ENCODE measurements at regions not wholly inside any gene's neighbourhood (a gene's known extent, or its start where the extent isn't known, plus 50 kb on each side); places are given as distances from the start of the nearest gene placed in this dataset.

- H3K4me3 ChIP-seq, result no peak overlapping the region
- no peaks in the 10 kb centered on the region for H3K27me3 ChIP-seq
- TF ChIP-seq POLR2A (IDR thresholded peaks at IDR 0.05), result no peak
- no peak for TF ChIP-seq CTCF (IDR thresholded peaks at IDR 0.05)
- no peaks in the 10 kb centered on the region for H3K36me3 ChIP-seq
- H3K27ac ChIP-seq, result no peak overlapping the region
- peaks cover under 1 to 3% of the 10 kb centered on the region in 2 donors for H3K4me1 ChIP-seq
- no peak for DNase-seq
- no peaks in the 10 kb centered on the region for H3K9me3 ChIP-seq
- intact Hi-C loops (cut with DNase I; ENCODE audit: low total_unique reads), result no loop called here
Observed at GRCh38 chr2:120943403-120944034, 207.9 kb downstream of the GLI2 start.

- Histone ChIP-seq H3K4me1 (no peaks in the 10 kb centered on the region), H3K9me3 (no peaks in the 10 kb centered on the region), H3K4me3 (no peak overlapping the region), H3K36me3 (no peaks in the 10 kb centered on the region), H3K27me3 (no peaks in the 10 kb centered on the region), H3K27ac (no peak overlapping the region)
- no peak for DNase-seq
- intact Hi-C loops (cut with DNase I; ENCODE audit: low total_unique reads), result no loop called here
- TF ChIP-seq CTCF (IDR thresholded peaks at IDR 0.05), result no peak
- TF ChIP-seq POLR2A (IDR thresholded peaks at IDR 0.05), result no peak
Observed at GRCh38 chr2:120944575-120944974, 208.9 kb downstream of the GLI2 start.

- Histone ChIP-seq H3K4me1 (no peaks in the 10 kb centered on the region), H3K27ac (no peak overlapping the region), H3K9me3 (no peaks in the 10 kb centered on the region), H3K4me3 (no peak overlapping the region), H3K27me3 (no peaks in the 10 kb centered on the region), H3K36me3 (no peaks in the 10 kb centered on the region)
- no peak for TF ChIP-seq CTCF (IDR thresholded peaks at IDR 0.05)
- TF ChIP-seq POLR2A (IDR thresholded peaks at IDR 0.05), result no peak
- intact Hi-C loops (cut with DNase I; ENCODE audit: low total_unique reads), result no loop called here
- no peak for DNase-seq
Observed at GRCh38 chr2:120945091-120945490, 209.4 kb downstream of the GLI2 start.

- Histone ChIP-seq H3K27ac (no peak overlapping the region), H3K9me3 (no peaks in the 10 kb centered on the region), H3K4me1 (no peaks in the 10 kb centered on the region), H3K4me3 (no peak overlapping the region), H3K27me3 (no peaks in the 10 kb centered on the region), H3K36me3 (no peaks in the 10 kb centered on the region)
- intact Hi-C loops (cut with DNase I; ENCODE audit: low total_unique reads), result no loop called here
- no peak for DNase-seq
- TF ChIP-seq POLR2A (IDR thresholded peaks at IDR 0.05) (no peak), CTCF (IDR thresholded peaks at IDR 0.05) (no peak)
Observed at GRCh38 chr2:120945832-120946499, 210.3 kb downstream of the GLI2 start.

GRCh38 chr2:120947327-120947726 lies 211.7 kb downstream of the GLI2 start:
- H3K27ac ChIP-seq, result no peak overlapping the region
- TF ChIP-seq CTCF (IDR thresholded peaks at IDR 0.05) (no peak), POLR2A (IDR thresholded peaks at IDR 0.05) (no peak)
- no peaks in the 10 kb centered on the region for H3K4me1 ChIP-seq
- H3K4me3 ChIP-seq, result no peak overlapping the region
- no peaks in the 10 kb centered on the region for H3K27me3 ChIP-seq
- H3K9me3 ChIP-seq, result no peaks in the 10 kb centered on the region
- H3K36me3 ChIP-seq, result no peaks in the 10 kb centered on the region
- intact Hi-C loops (cut with DNase I; ENCODE audit: low total_unique reads), result no loop called here
- DNase-seq, result no peak
